OCI-LY7 (cell line): ENCODE measurements at regions not wholly inside any gene's neighbourhood (a gene's known extent, or its start where the extent isn't known, plus 50 kb on each side); places are given as distances from the start of the nearest gene placed in this dataset.

ENCODE experiments used
- BruUV-seq: library from RNA; stranded (reverse); fragments of 400-500 nt; replicated peaks from 2 replicates; lab custom pipeline; 2021; lab: Mats Ljungman, UMichigan
- CTCF ChIA-PET: fragments of 300-600 bp; sonication (Branson Sonifier 250); formaldehyde crosslinking; loops from one replicate; lab custom pipeline; 2022; ENCODE audit warnings: antibody characterized with exemption; ENCODE audit not compliant: unreplicated experiment; lab: Charles Lee
- POLR2A ChIA-PET: fragments of 300-600 bp; sonication (Branson Sonifier 250); formaldehyde crosslinking; loops from one replicate; lab custom pipeline; 2022; ENCODE audit warnings: antibody characterized with exemption; lab: Charles Lee
- DNase-seq: peaks from one replicate; pipeline ENCODE4 v3.0.0-alpha.2; 2015; ENCODE audit warnings: low spot score
- H2AFZ ChIP-seq: fragments of 200-600 bp; sonication (generic), shearing (Covaris generic); 2 replicates; pipeline ENCODE4 v1.6.1; 2014; ENCODE audit warnings: mild to moderate bottlenecking, antibody characterized with exemption, low read length, moderate library complexity
- H3K27ac ChIP-seq: fragments of 200-600 bp; sonication (generic); 2 replicates; pipeline ENCODE4 v1.5.1; 2014; ENCODE audit warnings: mixed run types, low read depth, mild to moderate bottlenecking, moderate library complexity, low read length, inconsistent platforms; ENCODE audit not compliant: poor library complexity, severe bottlenecking
- H3K36me3 ChIP-seq: fragments of 200-600 bp; sonication (generic); 2 replicates; pipeline ENCODE4 v1.6.1; 2014; ENCODE audit warnings: mild to moderate bottlenecking, antibody characterized with exemption, low read length, moderate library complexity, mixed read lengths; ENCODE audit not compliant: insufficient read depth
- H3K4me1 ChIP-seq: fragments of 200-600 bp; sonication (generic); 2 replicates; pipeline ENCODE4 v1.5.1; 2014; ENCODE audit warnings: mild to moderate bottlenecking, low read length; ENCODE audit not compliant: insufficient read depth, poor library complexity, severe bottlenecking
- H3K4me2 ChIP-seq: fragments of 200-600 bp; sonication (generic); 2 replicates; pipeline ENCODE4 v1.6.1; 2014; ENCODE audit warnings: mild to moderate bottlenecking, low read length
- H3K4me3 ChIP-seq: fragments of 200-600 bp; sonication (generic); 2 replicates; pipeline ENCODE4 v1.5.1; 2014; ENCODE audit warnings: mild to moderate bottlenecking, low read depth, low read length; ENCODE audit not compliant: poor library complexity, severe bottlenecking
- H3K79me2 ChIP-seq: fragments of 200-600 bp; sonication (generic); 2 replicates; pipeline ENCODE4 v1.6.1; 2016; ENCODE audit warnings: low read depth, mild to moderate bottlenecking, low read length, moderate library complexity, mixed read lengths; ENCODE audit not compliant: insufficient read depth
- H3K9me2 ChIP-seq: fragments of 200-600 bp; sonication (generic); 2 replicates; pipeline ENCODE4 v1.6.1; 2016; ENCODE audit warnings: mild to moderate bottlenecking, low read length, mixed read lengths; ENCODE audit not compliant: insufficient read depth
- H3K9me3 ChIP-seq: fragments of 200-600 bp; sonication (generic); 2 replicates; pipeline ENCODE4 v1.6.1; 2014; ENCODE audit warnings: mild to moderate bottlenecking, mixed run types, low read length, mixed read lengths
- H4K20me1 ChIP-seq: fragments of 200-600 bp; sonication (generic); 2 replicates; pipeline ENCODE4 v1.6.1; 2014; ENCODE audit warnings: mild to moderate bottlenecking, antibody characterized with exemption, low read length, moderate library complexity, mixed read lengths; ENCODE audit not compliant: insufficient read depth
- EZH2phosphoT487 ChIP-seq: fragments of 200-600 bp; sonication (generic); IDR thresholded peaks from 2 replicates; pipeline ENCODE4 v1.6.1; 2018; ENCODE audit warnings: low read depth, borderline replicate concordance, mild to moderate bottlenecking, mixed run types, antibody characterized with exemption, low read length, moderate library complexity, mixed read lengths
- intact Hi-C: fragments of 100-400 bp; cut with micrococcal nuclease; formaldehyde crosslinking; loops from one replicate; pipeline ENCODE4 v1.10.0; 2022; ENCODE audit not compliant: unreplicated experiment
- TF ChIP-seq, protein P1 (sequence below): fragments of 200-600 bp; sonication (generic); conservative IDR thresholded peaks from 2 replicates; pipeline ENCODE4 v1.5.1; 2014; ENCODE audit warnings: mild to moderate bottlenecking, antibody characterized with exemption, low read length, moderate library complexity, mixed read lengths

DNA sequence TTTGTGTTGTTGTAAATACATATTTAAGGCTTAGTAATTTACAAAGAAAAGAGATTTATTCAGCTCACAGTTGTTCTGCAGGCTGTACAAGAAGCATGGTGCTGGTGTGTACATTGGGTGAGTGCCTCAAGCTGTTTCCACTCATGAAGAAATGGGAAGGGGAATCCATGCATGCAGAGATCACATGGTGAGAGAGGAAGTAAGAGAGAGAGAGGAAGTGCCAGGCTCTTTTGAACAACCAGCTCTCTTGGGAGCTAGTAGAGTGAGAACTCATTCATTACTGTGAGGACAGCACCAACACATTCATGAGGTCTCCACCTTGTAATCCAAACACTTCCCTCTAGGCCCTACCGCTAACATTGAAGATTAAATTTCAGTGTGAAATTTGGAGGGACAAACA is 909.2 kb downstream of the NSUN3 start:
- no peaks in the 10 kb centered on the region for H4K20me1 ChIP-seq
- no peak overlapping the region for H3K4me2 ChIP-seq
- POLR2A ChIA-PET, result interaction anchor here (0.6 kb wide), 1 partner anchor 454 kb away, joined by 3 read pairs; no protein-coding TSS in a partner anchor
- CTCF ChIA-PET, result no interaction called here
- no peaks in the 10 kb centered on the region for H3K9me3 ChIP-seq
- intact Hi-C loops, result loop anchor here (5.0 kb wide), 1 partner anchor 40 kb away; no protein-coding TSS in a partner anchor
- no peak for DNase-seq
- no peaks in the 10 kb centered on the region for H3K9me2 ChIP-seq
- no peak overlapping the region for H3K27ac ChIP-seq
- no peak overlapping the region for H3K4me3 ChIP-seq
- TF ChIP-seq EZH2phosphoT487, result no peak
- TF ChIP-seq, protein P1, sequence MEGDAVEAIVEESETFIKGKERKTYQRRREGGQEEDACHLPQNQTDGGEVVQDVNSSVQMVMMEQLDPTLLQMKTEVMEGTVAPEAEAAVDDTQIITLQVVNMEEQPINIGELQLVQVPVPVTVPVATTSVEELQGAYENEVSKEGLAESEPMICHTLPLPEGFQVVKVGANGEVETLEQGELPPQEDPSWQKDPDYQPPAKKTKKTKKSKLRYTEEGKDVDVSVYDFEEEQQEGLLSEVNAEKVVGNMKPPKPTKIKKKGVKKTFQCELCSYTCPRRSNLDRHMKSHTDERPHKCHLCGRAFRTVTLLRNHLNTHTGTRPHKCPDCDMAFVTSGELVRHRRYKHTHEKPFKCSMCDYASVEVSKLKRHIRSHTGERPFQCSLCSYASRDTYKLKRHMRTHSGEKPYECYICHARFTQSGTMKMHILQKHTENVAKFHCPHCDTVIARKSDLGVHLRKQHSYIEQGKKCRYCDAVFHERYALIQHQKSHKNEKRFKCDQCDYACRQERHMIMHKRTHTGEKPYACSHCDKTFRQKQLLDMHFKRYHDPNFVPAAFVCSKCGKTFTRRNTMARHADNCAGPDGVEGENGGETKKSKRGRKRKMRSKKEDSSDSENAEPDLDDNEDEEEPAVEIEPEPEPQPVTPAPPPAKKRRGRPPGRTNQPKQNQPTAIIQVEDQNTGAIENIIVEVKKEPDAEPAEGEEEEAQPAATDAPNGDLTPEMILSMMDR, result no peak
- no peaks in the 10 kb centered on the region for H3K4me1 ChIP-seq
- H3K79me2 ChIP-seq, result no peaks in the 10 kb centered on the region
- BruUV-seq, result no TSS peak
- H2AFZ ChIP-seq, result no peak overlapping the region
- no peaks in the 10 kb centered on the region for H3K36me3 ChIP-seq

DNA sequence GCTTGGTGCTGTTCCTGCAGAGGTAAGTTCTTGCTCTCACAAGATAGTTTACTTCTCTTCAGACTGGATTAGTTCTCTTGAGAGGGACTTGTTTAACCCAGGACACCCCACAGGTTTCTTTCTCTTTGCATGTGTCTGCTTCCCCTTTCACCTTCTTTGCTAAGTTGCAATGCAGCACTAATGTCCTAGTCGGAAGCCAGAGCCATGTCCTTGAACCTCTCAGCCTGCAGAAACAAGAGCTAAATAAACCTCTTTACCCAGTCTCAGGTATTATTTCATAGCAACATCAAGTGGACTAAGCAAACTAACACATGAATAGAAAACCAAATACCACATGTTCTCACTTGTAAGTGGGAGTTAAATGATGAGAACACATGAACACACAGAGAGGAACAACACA is 915.2 kb downstream of the NSUN3 start:
- ChIA-PET CTCF (no interaction called here), POLR2A (no interaction called here)
- Histone ChIP-seq H3K79me2 (no peaks in the 10 kb centered on the region), H3K4me1 (no peaks in the 10 kb centered on the region), H3K9me2 (no peaks in the 10 kb centered on the region), H3K4me2 (no peak overlapping the region), H3K9me3 (no peaks in the 10 kb centered on the region), H3K36me3 (no peaks in the 10 kb centered on the region), H3K4me3 (no peak overlapping the region), H2AFZ (no peak overlapping the region), H4K20me1 (no peaks in the 10 kb centered on the region), H3K27ac (no peak overlapping the region)
- TF ChIP-seq, protein P1, result no peak
- no peak for TF ChIP-seq EZH2phosphoT487
- BruUV-seq, result no TSS peak
- intact Hi-C loops, result no loop called here
- DNase-seq, result no peak

GRCh38 chr3:94985778-94986177 is 922.9 kb downstream of the NSUN3 start:
- TF ChIP-seq EZH2phosphoT487, result no peak
- TF ChIP-seq, protein P1, result no peak
- Histone ChIP-seq H3K27ac (no peak overlapping the region), H3K4me3 (no peak overlapping the region), H3K4me1 (no peaks in the 10 kb centered on the region), H3K9me2 (no peaks in the 10 kb centered on the region), H3K4me2 (no peak overlapping the region), H3K9me3 (no peaks in the 10 kb centered on the region), H3K36me3 (no peaks in the 10 kb centered on the region), H3K79me2 (no peaks in the 10 kb centered on the region), H2AFZ (no peak overlapping the region), H4K20me1 (no peaks in the 10 kb centered on the region)
- DNase-seq, result no peak
- ChIA-PET CTCF (no interaction called here), POLR2A (interaction anchor here (1.1 kb wide), 1 partner anchor 22 kb away, joined by 3 read pairs; no protein-coding TSS in a partner anchor)
- intact Hi-C loops, result no loop called here
- no TSS peak for BruUV-seq
